ENCODE measurements at regions not wholly inside any gene's neighbourhood (a gene's known extent, or its start where the extent isn't known, plus 50 kb on each side); places are given as distances from the start of the nearest gene placed in this dataset.

DNA sequence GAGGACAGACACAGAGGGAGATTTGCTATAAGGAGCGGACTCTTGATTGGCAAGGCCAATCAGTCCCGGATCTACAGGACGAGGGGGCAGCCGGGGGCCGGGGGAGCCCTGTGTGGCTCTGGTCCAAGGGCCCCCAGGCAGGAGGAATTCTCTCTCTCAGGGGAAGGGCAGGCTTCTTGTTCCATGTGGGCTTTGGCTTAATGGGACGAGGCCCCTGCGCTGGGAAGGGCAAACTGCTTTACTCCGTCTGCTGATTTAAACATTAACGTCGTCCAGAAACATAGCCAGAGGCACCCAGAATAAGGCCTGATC, 75.9 kb downstream of the TMEM18 start:
- no peaks in the 10 kb centered on the region for H3K27me3 ChIP-seq (ENCODE audit: control insufficient read depth, insufficient read depth, low read length, poor library complexity, severe bottlenecking)
- H3K4me1 Mint-ChIP-seq = no peaks in the 10 kb centered on the region
- no peaks in the 10 kb centered on the region for H3K36me3 Mint-ChIP-seq (ENCODE audit: low read depth)
- H3K27me3 Mint-ChIP-seq (ENCODE audit: insufficient read depth) = no peaks in the 10 kb centered on the region
- H3K36me3 ChIP-seq (ENCODE audit: control insufficient read depth, insufficient read depth, low read length) = no peaks in the 10 kb centered on the region
- H3K4me1 ChIP-seq (ENCODE audit: control insufficient read depth, insufficient read depth, low read length) = no peaks in the 10 kb centered on the region
- DNase-seq = peak; percentile 23
- TF ChIP-seq, protein P1, sequence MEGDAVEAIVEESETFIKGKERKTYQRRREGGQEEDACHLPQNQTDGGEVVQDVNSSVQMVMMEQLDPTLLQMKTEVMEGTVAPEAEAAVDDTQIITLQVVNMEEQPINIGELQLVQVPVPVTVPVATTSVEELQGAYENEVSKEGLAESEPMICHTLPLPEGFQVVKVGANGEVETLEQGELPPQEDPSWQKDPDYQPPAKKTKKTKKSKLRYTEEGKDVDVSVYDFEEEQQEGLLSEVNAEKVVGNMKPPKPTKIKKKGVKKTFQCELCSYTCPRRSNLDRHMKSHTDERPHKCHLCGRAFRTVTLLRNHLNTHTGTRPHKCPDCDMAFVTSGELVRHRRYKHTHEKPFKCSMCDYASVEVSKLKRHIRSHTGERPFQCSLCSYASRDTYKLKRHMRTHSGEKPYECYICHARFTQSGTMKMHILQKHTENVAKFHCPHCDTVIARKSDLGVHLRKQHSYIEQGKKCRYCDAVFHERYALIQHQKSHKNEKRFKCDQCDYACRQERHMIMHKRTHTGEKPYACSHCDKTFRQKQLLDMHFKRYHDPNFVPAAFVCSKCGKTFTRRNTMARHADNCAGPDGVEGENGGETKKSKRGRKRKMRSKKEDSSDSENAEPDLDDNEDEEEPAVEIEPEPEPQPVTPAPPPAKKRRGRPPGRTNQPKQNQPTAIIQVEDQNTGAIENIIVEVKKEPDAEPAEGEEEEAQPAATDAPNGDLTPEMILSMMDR (conservative IDR thresholded peaks at IDR 0.05) = no peak
- no peaks in the 10 kb centered on the region for H3K9me3 ChIP-seq (ENCODE audit: control insufficient read depth, low read length)
- H3K9ac ChIP-seq (ENCODE audit: extremely low read depth, low read length, poor library complexity, severe bottlenecking) = no peak overlapping the region
- no peak overlapping the region for H3K4me3 ChIP-seq (ENCODE audit: low read length)
- no peak overlapping the region for H3K27ac Mint-ChIP-seq
- no peak overlapping the region for H3K4me3 Mint-ChIP-seq
- no peaks in the 10 kb centered on the region for H3K9me3 Mint-ChIP-seq
- H3K27ac ChIP-seq (ENCODE audit: low read depth, low read length) = no peak overlapping the region
- 93 to 95% methylated on average over 9 to 10 of the region's 10 CpGs for WGBS, 2 experiments (ENCODE audit: insufficient coverage in 1 of 2, insufficient read length in 1 of 2)

- H3K27me3 Mint-ChIP-seq (ENCODE audit: insufficient read depth) = no peaks in the 10 kb centered on the region
- H3K4me1 Mint-ChIP-seq = no peaks in the 10 kb centered on the region
- Histone ChIP-seq H3K36me3 (ENCODE audit: control insufficient read depth, insufficient read depth, low read length) (no peaks in the 10 kb centered on the region), H3K9me3 (ENCODE audit: control insufficient read depth, low read length) (no peaks in the 10 kb centered on the region), H3K9ac (ENCODE audit: extremely low read depth, low read length, poor library complexity, severe bottlenecking) (no peak overlapping the region), H3K4me3 (ENCODE audit: low read length) (no peak overlapping the region), H3K4me1 (ENCODE audit: control insufficient read depth, insufficient read depth, low read length) (no peaks in the 10 kb centered on the region), H3K27ac (ENCODE audit: low read depth, low read length) (no peak overlapping the region), H3K27me3 (ENCODE audit: control insufficient read depth, insufficient read depth, low read length, poor library complexity, severe bottlenecking) (no peaks in the 10 kb centered on the region)
- no peak overlapping the region for H3K27ac Mint-ChIP-seq
- no peaks in the 10 kb centered on the region for H3K36me3 Mint-ChIP-seq (ENCODE audit: low read depth)
- TF ChIP-seq, protein P1 (conservative IDR thresholded peaks at IDR 0.05) = no peak
- DNase-seq = peak; percentile 38
- no peaks in the 10 kb centered on the region for H3K9me3 Mint-ChIP-seq
- H3K4me3 Mint-ChIP-seq = no peak overlapping the region
- WGBS, 2 experiments (ENCODE audit: insufficient coverage in 1 of 2, insufficient read length in 1 of 2) = 90 to 93% methylated on average over 19 to 23 of the region's 23 CpGs
Observed at GRCh38 chr2:600542-601386, 76.4 kb downstream of the TMEM18 start.

GRCh38 chr2:599601-600000, 77.6 kb downstream of the TMEM18 start:
- Mint-ChIP-seq H3K27me3 (ENCODE audit: insufficient read depth) (no peaks in the 10 kb centered on the region), H3K36me3 (ENCODE audit: low read depth) (no peaks in the 10 kb centered on the region), H3K4me3 (no peak overlapping the region), H3K4me1 (no peaks in the 10 kb centered on the region), H3K27ac (no peak overlapping the region), H3K9me3 (no peaks in the 10 kb centered on the region)
- TF ChIP-seq, protein P1 (conservative IDR thresholded peaks at IDR 0.05) = no peak
- H3K36me3 ChIP-seq (ENCODE audit: control insufficient read depth, insufficient read depth, low read length) = no peaks in the 10 kb centered on the region
- WGBS, 2 experiments (ENCODE audit: insufficient coverage in 1 of 2, insufficient read length in 1 of 2) = 79 to 93% methylated on average over 4 to 8 of the region's 8 CpGs
- no peak overlapping the region for H3K9ac ChIP-seq (ENCODE audit: extremely low read depth, low read length, poor library complexity, severe bottlenecking)
- no peaks in the 10 kb centered on the region for H3K9me3 ChIP-seq (ENCODE audit: control insufficient read depth, low read length)
- no peak overlapping the region for H3K27ac ChIP-seq (ENCODE audit: low read depth, low read length)
- H3K27me3 ChIP-seq (ENCODE audit: control insufficient read depth, insufficient read depth, low read length, poor library complexity, severe bottlenecking) = no peaks in the 10 kb centered on the region
- no peak for DNase-seq
- no peaks in the 10 kb centered on the region for H3K4me1 ChIP-seq (ENCODE audit: control insufficient read depth, insufficient read depth, low read length)
- no peak overlapping the region for H3K4me3 ChIP-seq (ENCODE audit: low read length)
